ENCODE measurements at regions not wholly inside any gene's neighbourhood (a gene's known extent, or its start where the extent isn't known, plus 50 kb on each side); places are given as distances from the start of the nearest gene placed in this dataset.

DNA sequence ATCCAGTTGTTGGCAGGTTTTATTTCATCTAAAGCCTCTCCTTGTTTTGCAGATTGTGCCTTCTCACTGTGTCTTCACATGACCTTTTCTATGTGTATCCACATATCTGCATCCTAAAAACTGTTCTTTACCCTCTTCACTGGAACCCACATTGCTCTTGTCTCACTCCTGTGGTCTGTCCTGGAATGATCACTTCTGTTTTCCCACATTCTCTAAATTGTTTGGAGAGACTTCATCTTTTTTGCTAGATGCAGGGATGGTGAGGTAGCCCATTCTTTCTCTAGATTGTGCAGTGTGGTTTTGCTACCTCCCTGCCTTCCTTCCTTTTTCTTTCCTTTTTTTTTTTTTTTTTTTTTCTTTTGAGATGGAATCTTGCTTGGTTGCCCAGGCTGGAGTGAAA lies 608.6 kb upstream of the MIR17HG start:
- no peak for DNase-seq (ENCODE audit: low read depth)

DNA sequence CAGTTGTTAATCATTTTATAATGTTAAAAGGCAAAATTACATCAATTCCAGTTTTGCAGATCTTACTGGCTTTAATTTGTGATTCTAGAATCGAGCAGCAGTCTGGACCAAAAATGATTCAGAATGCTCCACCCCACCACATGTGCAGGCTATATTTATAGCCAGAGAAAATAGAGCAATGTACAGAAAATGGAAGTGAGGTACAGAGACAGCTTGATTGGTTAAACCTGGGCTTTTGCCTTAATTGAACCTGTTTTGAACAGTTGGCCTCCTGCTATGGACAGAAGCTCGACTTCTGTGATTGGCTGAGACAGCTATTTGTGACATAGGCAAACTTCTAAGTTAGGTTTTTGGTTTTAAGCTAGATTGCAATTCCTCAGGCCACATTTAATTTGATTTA lies 607.4 kb upstream of the MIR17HG start:
- DNase-seq (ENCODE audit: low read depth) = no peak

DNA sequence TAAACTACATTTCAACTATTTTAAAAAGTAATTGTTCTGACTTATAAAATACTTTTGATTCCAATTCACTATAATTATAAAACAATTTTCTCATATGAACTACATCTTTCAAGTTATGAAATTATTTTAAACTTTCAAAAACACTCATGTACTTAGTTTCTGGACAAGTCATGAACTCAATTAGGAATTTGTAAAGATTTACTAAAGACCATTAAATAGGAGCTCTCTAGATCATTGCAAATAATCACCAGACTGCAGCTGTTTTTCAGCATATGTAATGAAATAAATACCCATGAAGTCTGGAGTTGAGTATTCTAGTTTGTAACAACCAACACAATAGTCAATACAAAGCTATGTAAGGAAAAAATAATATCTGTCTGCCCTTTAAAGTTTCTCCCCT lies 605.1 kb upstream of the MIR17HG start:
- DNase-seq (ENCODE audit: low read depth) = no peak

DNA sequence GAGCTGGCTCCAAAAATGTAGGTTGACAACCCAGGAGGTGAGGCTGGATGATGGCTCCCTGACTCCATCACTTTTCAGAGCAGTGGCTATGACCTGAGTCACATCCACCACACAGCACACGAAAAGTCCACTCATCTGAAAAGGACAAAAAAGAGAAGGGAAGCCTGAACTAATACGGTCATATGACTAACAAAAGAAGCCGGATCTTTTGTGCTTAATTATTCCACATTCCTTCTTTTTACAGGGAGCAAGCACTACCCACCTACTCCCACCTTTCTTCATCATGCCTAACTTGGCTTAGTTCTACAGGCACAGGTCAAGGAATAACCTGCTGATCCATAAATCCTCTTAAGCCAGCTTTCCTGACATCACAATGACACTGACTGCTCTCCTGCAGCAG lies 601.3 kb upstream of the MIR17HG start:
- no peak for DNase-seq (ENCODE audit: low read depth)

DNA sequence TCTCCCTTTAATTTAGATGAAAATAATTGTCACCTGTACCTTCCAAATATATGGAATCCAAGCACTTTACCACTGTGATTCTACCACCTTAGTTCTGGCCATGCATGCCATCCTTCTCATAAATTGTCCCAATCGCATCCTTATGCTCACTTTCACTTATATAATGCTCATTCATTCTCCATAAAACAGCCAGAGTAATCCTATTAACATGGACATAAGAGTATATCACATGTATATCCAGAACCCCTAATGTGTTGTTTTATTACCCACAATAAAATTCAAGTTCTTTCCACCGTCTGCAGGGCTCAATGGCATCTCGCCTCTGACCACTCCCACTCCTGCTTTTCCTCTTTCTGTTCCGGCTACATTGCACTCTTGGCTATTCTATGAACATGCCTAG lies 597.5 kb upstream of the MIR17HG start:
- DNase-seq (ENCODE audit: low read depth) = no peak

DNA sequence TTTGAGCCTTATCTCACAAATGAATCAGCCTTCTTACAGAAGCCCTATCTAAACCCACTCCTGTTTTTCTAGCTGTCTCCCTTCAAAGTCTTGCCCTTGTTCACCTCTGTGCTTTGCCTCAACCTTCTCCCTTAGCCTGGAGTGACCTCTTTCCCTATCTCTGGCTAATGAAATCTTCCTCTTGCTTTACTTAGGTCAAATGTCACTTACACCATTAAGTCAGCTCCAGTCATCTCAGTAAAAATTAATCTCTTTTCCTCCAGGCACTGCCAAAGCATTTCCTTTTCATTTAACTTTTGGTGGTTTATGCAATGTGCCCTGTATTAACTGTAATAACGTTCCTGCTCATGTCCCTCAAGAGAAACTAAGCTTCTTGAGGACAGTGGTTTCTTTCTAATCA lies 596.5 kb upstream of the MIR17HG start:
- no peak for DNase-seq (ENCODE audit: low read depth)

DNA sequence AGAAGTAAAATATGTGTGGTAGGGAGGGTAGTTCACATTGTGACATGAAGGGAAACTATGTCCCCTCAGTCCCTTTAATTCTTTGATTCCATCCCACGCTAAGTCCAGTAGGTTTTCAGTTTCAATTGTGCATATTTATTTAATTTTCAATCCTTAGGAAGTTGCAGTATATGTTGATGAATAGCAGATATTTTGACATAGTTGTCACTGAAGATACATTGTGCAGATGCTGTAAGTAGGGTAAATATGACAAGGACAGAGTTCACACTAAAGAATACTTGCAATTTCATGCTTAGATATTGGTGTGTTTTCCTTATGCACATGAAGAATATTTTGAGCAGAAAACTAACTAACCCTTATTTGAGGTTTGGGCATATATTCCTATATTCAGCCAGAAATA lies 595.4 kb upstream of the MIR17HG start:
- DNase-seq (ENCODE audit: low read depth) = no peak

DNA sequence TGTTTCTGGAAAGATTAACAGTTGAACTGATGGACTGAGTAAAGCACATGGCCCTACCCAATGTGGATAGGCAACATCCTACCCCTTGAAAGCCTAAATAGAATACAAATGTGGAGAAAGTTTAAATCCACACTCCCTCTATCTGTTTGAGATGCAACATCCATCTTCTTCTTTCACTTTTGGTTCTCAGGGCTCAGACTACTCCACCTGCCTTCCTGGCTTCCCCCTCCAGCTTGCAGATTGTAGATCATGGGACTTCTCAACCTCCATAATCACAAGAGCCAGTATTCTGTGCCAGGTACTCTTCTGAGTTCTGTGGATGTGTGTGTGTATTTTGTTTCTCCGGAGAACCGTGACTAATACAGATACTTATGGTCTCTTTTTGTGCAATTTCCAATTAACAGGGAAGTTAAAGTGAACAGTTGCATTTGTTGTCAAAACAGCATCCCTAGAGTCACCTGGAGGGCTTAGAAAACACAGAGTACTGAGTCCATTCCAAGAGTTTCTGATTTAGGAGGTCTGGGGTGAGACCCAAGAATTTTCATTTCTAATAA lies 590.3 kb upstream of the MIR17HG start:
- no peak for DNase-seq (ENCODE audit: low read depth)

DNA sequence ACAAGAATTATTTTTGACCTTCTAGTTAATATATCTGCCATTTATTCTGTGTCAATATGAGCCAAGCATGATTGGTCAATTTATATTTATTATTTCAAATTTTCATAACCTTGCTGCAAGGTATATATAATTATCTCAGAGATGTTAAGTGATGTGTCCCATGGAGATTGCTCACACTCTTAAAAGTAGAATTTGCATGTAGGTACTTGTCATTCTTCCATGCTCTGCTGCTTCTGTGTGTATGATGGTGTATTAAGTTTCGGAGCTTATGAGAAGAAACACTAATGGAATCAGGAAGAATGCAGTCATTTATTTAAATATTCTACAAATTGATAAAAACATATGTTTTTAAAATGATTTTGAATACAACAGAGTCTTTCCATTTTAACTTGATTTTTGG lies 586.8 kb upstream of the MIR17HG start:
- no peak for DNase-seq (ENCODE audit: low read depth)

DNA sequence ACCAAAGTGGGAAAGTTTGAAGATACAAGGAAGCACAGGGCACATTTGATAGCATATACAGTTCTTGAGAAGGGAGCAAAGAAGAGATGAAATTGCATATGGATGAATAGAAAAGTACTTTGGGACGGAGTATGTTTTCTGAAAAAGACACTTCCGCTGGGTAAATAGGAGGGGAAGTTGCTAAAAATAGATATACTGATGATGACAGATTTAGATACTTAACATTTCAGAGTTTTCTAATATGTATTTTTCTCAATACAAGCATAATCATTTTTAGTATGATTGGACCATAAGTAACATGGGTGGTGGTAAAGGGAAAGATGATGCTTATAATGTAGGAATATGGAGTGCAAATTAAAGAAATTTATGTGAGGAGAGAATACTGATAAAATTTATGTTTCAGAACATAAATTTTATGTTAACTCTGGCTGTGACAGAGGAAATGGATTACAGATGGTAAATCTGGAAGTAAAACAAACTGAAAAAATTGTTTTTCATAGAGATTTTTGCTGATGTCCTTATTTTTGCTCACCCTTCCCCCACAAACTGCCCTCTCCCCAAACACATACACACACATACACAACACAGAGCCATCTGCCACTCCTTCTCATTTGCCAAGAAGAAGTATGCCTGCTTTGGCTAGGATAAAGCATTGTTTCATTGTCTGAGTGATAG lies 583.9 kb upstream of the MIR17HG start:
- DNase-seq (ENCODE audit: low read depth) = no peak

DNA sequence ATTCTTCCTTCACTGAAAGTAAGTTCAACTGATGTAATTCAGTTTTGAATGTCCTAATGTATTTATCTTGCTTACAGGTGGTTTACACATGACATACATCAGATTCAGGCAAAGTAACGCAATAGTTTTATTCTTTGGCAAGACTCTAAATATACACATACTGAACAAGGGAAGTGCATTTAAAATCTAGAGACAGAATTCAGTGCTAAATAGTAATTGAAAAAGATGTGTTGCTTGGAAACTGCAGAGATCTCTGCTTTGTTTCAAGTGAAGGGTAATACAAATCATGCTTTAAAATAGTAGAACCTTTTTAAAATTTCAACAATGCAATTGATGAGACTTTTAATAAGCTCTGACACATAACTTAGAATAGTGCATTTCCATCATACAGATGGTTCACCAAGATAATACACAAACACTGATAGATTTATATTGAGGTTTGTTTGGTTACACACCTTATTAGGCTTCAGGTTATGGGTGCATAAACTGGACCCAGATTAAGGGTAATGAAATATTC lies 581.0 kb upstream of the MIR17HG start:
- DNase-seq (ENCODE audit: low read depth) = no peak

DNA sequence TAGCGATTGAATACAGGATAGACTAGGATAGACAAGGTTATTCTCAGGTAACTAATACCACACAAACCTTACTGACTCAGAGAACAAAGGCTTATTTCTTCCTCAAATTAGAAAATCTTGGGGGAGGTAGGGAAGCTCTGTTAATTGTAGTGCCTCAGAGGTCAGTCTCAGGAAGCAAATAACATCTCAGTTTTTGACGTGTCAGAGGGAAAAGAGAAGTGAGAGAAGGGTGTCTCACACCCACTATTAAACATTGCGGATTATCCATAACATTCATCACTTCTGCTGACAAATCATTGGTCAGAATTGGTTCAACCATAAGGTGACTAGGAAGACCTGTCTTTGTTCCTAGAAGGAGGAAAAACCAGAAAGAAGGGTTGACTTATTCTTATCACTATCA lies 579.4 kb upstream of the MIR17HG start:
- no peak for DNase-seq (ENCODE audit: low read depth)

DNA sequence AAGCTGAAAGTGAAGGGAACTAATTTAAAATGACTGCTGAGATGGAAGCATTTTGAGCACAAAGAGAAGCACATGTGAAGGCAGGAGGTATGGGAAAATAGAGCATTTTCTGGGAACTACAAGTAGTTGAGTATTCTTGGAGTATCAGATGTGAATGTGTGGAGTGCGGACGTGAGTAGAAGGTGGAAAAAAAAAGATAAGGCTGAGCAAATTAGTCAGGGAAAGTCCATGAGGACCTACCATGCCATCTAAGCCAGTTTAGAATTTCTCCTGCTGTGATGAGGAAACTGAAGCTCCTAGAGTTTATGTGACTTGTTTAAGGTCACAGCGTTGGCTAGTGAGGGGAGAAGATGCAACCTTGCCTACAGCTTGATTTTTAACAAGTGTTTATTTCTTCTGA lies 578.1 kb upstream of the MIR17HG start:
- no peak for DNase-seq (ENCODE audit: low read depth)

DNA sequence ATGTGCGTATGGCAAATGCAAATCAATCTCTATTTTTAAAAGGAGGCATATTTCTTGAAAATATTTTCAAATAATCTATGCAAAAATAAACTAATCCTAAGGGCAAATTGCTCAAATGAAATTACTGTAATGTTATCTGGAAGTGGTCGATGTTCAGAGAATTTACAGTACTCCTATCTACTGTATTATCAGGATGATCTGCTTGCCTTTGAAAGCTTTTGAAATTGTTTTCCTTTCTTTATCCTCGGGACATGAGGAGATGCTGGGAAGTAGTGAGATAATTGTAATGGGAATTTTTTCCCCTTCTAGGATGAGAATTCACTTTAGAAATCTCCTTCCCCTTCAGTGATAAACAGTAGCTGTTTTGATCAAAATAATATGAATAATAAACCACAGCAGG lies 577.2 kb upstream of the MIR17HG start:
- no peak for DNase-seq (ENCODE audit: low read depth)

DNA sequence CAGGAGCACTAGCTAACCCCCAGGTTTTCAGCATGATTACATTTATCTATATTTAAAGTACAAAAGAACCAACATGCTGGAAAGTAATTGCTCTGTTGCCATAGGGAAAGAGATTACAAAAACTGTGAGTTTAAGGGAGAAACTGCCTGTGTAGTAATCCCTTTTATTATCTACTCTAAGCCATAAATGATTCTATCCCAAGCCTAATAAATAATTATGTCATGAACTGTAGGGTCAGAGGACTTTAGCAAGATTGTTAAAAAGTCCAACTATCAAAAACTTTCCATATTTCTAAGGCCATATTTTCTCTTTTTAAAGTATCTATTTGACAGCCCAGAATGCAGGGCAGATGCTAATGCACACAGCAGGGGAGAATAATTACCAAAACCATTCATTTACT lies 573.8 kb upstream of the MIR17HG start:
- no peak for DNase-seq (ENCODE audit: low read depth)

DNA sequence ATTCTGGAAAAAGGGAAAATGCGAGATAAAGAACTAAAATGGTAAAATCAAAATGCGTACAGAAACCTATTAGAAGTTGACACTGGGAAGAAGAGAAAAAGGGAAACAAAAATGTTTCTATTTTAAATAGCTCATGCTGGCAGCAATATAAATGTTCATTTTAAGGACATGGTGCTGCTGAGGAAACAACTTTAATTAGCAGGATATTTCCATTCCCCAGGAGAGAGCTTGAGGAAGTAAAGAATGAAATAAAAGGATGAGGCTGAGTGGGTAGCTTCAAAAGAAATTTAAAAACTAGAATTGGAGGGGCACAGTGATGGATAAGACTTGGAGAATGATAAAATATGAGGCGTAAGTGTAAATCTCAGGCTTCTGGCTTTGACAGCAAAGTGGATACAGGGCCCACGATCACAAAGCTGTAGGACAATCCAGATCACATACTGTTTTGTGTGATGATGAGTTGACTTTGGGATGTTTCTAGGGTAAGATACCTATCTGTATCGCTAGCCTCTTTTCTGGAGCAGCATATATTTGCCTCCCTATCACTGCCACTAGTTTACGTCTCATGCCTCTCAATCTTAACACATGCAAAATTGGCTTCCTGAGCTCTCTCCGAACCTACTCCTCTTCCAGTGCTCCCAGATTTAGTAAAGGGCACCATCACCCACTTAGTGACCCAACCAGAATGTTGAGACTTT lies 571.3 kb upstream of the MIR17HG start:
- no peak for DNase-seq (ENCODE audit: low read depth)

DNA sequence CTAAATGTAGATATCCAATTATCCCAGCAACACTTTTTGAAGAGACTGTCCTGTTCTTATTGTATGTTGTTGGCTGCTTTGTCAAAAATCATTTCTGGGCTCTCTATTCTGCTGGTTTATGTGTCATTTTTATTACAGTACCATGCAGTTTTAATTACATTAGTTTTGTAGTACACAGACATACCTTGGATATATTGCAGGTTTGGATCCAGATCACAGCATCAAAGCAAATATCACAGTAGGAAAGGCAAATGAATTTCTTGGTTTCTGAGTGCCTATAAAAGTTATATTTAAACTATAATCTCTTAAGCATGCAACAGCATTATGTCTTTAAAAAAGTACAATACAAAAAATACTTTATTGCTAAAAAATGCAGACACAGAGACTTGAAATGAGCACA lies 564.2 kb upstream of the MIR17HG start:
- no peak for DNase-seq (ENCODE audit: low read depth)

DNA sequence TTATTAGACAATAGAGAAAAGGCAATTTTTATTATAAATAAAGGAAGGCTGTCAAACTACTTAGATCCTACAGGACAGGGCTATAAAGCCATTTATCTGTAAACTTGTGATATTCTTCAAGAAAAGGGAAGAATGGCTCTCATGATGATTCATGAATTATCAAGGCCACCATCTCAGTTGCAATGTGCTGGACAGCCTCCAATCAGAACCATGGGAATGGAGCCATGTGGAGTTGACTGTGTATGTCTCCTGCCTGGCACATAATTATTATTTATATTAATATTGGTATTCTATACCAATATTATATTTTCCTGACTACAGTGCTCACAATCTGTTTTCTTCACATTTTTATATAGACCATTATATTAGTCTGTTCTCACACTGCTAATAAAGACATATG lies 560.5 kb upstream of the MIR17HG start:
- DNase-seq (ENCODE audit: low read depth) = no peak

DNA sequence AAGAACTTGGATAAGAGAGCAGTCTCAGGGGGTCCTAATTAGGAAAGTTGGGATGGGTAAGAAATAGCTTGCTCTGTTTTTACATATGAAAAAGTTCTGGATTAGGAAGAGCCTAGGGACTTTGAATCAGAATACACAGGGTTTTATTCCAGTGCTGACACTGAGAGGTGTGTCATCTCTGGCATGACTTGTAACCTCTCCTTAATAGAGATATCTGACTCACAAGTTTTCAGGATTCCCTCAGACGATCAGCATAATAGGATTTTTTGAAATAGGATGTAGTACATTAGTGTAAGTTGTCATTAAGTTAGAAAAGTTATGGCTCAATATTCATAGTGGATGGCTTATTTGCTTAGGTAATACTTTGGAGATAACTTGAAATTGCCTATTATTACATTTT lies 555.2 kb upstream of the MIR17HG start:
- DNase-seq (ENCODE audit: low read depth) = no peak

DNA sequence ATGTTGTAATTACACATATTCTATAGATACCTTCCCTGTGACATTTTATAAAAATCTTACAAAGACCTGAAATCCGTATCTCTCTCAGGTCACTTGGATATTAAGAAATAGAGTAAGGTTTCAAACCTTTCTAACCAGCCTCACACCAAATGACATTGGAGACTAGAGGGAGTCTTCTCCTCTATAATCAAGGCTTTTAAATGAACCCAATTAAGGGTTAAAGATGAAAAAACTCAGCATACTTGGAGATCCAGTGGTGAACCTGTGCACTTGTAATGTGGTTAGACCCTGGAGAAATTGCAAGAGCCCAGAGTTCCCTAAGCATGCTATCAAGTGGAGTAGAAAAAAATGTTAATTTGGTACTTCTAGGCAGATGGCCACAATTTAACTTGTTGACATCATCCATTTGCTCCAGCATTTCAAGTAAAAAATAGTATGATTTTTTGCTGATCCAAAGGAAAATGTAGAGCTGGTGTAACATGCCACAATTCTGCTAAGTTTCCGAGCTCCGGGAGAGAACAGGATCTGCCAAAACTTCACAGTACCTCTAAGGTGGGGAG lies 554.1 kb upstream of the MIR17HG start:
- no peak for DNase-seq (ENCODE audit: low read depth)

DNA sequence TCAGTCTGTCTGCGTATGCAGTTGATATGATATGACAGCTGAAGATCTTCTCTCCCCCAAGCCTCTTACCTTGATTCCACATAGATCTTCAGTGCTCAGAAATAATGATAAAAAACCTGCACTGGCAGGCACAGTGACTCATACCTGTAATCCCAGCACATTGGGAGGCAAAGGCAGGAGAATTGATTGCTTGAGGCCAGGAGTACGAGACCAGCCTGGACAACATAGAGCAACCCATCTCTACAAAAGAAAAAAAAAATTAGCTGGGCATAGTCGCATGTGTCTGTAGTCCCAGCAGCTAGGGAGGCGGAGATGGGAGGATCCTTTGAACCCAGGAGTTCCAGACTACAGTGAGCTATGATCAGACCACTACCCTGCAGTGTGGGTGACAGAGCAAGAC lies 551.0 kb upstream of the MIR17HG start:
- no peak for DNase-seq (ENCODE audit: low read depth)

DNA sequence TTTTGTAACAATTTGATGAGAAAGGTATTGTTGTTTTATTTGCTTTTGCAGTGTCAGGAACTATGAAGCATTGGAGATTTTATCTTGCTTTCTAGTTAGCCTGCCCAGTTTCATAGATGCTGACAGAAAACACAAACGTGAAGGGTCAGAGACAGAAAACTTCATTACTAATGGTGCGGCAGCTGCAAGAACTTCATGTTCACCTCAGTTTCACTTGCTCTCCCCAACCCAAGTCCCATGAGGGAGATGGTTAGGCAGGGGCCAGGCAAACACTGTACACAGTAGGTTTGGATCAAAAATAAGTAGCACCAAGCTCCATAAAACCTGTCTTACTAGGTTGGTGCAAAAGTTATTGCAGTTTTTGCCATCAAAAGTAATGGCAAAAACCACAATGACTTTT lies 550.2 kb upstream of the MIR17HG start:
- DNase-seq (ENCODE audit: low read depth) = no peak

DNA sequence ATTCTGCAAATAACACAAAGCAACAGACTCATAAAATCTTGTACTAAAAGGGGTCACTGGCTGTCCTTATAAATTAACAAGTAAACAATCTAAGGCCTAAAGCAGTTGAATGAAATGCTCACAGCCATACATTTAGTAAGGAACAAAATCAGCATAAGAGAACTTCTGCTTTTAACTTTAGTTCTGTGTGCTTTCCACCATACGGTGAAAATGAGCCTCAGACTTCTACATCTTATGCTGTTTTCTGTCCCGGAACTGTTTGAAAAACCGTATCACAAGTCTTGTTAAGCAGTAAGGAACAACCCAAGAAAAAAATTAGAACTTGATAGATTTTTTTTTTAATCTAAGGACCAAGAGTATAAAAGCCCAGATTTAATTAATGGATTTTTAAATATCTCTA lies 549.1 kb upstream of the MIR17HG start:
- DNase-seq (ENCODE audit: low read depth) = no peak

All from stimulated activated CD8-positive, alpha-beta memory T cell treated with anti-CD3 and anti-CD28 coated beads, Interleukin-15, amount 100 ng/mL, for 1 hour (primary cell).